ENCODE measurements at regions not wholly inside any gene's neighbourhood (a gene's known extent, or its start where the extent isn't known, plus 50 kb on each side); places are given as distances from the start of the nearest gene placed in this dataset.

DNA sequence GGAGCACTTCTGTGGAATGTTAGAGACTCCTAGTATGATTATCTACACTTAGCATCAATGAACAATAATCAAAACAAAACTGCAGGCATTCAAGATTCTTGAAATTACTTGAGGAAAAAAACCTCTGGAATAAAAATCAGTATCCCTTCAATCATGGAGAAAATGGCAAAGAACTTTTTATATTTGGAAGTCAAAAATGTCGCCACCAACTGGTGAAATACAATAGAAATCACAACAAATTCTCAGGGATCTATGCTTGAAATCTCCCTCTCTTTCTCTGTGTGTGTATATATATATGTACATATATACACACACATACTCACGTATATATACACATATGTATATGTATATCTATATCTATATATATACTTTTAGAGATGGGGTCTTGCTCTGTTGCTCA is 378.9 kb upstream of the ALCAM start:
- DNase-seq = no peak

DNA sequence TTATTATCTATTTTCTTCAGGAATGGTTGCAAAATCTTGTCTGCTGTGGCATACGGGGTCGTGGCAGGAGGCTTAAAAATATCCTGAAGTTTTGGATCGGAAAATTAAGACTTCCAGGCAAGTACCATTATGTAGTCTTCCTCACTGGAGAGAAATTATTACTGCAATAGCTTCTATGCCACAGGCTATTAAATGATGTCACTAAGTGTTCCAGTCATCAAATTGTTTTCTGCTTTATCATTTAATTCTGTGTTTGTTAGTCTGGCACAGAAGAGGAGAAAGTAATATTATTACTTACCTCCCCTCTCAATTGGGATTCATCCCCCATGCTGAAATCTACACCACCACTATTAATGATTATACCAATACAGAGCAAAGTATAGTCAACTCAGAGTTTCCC is 378.2 kb upstream of the ALCAM start:
- no peak for DNase-seq

DNA sequence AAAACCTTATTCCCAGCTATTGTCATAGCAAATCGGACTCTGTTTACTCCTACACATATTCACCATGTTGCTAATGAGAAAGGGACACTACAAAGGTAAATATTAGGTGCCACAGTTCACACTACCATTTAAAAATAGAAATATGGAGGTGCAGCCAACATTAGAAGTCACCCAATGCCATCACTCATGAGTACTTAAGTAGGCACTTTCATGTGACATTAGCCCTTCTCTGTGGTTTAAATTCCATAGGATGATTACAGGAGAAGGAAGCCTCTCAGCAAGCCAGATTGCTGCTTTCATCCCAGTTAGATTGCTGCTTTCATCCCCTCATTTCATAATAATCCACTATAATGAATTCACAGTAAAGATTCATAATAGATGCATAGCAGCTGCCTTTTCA is 376.8 kb upstream of the ALCAM start:
- no peak for DNase-seq

DNA sequence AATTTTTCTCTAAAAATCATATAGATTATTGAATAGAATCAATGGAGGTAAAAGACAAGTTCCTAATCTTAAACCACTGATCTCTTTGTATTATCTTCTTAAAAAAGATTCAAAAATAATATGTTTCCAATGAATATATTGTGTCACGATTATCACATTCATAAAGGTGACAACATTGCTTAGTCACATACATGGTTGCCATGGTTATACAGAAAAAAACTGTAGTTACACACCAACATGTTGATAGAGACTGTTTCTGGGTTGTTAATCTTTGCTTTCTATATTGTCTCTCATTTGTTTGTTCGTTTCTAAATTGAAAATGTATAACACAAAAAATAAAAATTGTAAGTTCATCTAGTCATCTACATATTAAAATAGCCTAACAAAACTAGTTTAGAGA is 376.0 kb upstream of the ALCAM start:
- no peak for DNase-seq

DNA sequence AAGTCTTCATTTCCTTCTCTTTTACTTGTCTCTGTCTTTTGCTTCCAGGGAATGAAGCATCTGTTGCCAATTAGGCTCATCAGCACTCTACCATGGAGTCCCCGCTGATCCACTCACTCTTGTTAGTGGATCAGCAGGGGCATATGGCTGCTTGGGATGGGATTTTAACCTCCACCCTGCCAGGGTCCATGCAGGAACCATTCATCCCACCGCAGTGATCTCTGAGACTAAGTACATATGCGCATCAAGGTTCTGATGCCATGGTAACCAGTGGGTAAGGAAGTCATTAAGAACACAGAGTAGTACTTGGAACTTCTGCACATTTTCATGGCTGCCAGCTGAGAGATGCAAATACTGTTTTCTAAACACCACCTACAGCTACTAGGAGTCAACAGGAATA is 374.0 kb upstream of the ALCAM start:
- peak; percentile 62 for DNase-seq

DNA sequence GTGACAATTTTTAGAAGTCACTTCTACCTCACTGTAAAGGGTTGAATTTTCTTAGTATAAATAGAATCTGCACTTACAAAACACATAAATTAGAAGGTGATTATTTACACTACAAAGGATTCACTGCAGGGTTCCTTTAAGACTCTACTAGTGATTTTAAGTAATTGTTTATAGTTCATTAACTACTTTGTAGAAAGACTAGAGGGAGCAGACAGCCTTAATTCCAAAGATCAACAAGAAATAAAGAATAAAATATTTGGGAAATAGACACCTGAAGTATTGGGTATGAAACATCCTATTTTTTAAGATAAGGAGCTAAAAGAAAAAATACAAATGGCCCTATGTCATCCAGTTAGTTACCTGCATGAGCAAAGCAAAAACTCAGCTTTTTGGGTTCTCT is 360.5 kb upstream of the ALCAM start:
- no peak for DNase-seq

DNA sequence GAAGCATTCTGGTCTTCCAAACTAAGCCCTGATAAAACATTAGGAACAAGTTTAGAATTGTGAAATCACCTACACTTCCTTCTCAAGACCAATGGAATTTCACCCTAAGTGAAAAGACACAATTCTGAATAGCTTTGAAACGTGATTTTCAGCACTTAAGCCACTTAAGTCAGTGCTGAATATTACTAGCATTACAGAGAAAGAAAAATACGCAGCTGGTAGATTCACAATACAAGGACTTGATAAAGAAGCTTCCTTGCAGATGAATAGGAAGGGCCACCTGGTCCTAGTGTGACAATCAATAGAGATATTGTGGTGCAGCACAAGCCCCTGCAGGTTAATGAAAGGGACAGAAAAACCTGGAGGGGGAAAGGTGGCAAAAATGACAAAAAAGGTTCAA is 353.1 kb upstream of the ALCAM start:
- no peak for DNase-seq

DNA sequence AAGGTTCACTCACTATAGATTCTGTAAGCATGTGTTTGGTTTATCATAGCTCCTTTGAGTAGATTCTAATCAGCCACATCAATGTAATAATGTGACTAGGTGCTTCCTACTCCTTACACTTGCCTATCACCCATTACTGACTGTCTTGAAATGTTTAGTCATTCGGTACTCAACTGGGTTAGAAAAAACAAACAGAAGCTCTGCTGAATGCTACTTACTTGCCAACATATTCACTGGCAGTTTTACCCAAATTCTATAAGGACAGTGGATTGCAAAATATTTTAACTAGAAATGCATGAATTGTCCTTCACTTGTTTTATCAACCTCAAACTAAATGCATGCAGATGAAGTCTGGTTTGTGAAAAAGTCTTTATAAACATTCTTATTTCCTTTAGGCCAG is 352.1 kb upstream of the ALCAM start:
- DNase-seq = no peak

DNA sequence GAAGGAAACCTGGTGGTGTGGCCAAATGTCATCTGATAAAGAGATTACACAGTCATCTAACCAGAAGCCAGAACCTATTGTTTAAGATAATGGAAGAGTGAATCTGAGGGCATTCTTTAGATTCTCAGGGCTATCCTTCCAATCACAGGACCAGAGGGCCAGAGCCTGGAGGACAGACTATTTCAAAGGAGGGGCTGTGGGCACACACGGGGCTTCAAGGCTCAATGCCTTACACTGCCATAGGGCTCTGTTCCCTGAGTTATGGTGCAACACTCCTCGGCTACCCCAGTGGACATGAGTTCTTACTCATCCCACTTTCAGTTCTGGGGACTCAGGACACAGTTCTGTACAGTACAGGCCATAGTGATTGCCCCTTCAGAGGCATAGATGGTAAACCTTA is 343.9 kb upstream of the ALCAM start:
- DNase-seq = no peak

DNA sequence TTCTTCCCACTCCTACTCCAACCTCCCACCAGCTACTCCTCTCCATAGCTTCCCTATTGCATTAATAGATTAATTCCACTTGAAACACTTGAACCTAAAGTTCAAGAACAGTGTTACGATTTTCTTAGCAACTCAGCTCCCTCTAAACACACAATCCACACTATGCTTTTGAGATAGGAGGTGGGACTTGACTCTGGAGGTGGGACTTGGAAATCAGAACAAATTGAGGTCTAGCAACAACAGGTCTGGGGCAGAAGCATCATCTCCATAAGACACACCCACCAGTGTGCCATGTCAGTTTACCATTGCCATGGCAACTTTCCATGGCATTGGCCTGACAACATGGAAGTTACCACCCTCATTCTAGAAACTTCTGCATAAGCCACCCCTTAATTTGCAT is 336.5 kb upstream of the ALCAM start:
- no peak for DNase-seq

DNA sequence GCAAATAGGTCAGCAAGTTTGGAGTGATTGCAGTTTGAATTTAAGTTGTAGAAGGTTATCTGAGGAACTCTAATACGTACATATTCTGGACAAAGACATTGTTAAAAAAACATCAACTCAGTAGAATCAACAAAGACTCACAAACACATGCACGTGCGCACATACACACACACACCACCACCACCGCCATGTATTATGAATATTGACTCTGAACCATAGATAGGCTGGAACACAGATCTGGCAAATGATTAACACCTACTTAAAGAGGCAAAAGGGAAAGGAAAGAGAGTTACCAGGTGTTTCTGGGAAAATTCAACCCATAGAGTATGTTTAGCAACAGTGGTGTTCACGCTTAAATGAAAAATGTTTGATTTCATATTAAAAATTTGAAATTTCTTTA is 334.2 kb upstream of the ALCAM start:
- DNase-seq = no peak

DNA sequence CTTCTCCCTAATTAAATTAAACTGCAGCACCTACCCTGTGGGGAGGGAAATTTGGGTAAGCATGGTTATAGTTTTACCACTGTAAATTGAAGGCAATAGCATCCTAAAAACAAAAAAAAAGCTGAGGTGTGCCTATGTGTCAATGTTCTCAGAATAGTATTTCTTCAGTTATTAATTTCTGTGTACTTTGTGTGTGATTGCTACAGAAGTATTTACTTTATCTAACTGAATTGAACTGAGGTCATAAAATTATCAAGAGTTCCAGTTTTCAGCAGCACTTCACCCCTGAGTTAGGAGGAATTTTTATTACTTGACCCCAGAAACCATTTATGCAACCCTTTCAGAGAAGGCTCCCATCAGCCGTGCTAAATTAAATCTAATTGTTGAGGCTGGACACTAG is 333.6 kb upstream of the ALCAM start:
- no peak for DNase-seq

DNA sequence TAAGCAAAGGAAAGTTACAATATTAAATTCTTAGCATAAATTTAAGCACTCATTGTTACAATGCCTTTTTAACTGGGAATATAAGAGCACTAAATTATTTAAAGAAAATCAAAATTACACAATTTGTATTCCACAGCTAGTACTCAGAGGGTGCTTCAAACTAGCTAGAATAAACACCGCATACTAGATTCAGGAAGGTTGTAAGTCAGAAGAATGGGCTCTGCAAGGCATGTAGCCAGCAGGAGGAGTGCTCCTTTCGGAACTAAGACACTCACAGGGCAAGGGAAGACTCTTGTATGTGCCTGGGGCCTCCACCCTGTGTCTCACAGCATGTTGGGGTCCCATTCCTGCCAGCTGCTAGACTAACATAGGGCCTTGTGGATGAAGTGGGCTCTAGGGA is 327.7 kb upstream of the ALCAM start:
- DNase-seq = no peak

DNA sequence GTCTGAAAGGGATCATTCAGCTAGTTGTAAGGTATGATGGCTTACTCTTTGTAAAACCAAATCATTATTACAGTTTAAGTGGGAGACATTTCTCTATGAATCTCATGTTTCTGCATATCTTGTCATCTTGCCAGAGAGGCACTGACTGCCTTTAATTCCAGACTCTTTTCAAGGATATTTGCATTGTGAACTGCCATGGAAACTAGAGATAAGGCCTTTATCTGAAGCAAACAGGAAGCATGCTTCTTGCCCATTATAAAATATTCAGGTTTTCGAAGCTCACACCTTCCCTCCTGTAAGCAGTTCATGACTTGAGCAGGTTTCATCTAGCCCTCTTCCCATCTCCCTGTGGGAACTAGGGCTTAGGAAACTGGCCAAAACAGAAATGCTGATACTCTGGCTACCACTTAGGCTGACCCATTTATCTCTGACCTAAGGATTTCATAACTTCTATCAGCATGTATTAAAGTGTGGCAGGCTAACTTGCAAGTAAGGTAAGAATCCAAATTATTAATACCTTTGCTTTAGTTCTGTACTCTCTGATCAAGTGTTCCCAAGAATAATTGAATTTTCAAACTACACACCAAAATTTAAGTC is 326.6 kb upstream of the ALCAM start:
- no peak for DNase-seq

DNA sequence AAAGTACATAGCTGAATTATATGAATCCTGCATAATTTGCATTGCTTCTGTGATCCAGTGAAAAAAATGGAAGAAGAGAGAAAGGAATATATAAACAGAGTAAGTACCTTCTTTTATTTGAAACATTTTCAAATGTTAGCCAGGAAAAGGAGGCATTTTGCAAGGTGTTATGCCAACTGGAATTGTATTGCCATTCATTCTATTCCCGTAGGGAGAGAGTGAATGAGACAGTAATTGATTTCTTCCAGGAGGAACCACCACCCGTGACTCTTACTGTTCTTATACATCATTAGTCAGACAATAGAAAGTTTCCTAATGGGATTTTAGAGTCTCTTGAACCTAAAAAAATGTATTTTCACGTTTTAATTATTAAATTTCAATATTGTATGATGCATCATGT is 324.1 kb upstream of the ALCAM start:
- DNase-seq = no peak

DNA sequence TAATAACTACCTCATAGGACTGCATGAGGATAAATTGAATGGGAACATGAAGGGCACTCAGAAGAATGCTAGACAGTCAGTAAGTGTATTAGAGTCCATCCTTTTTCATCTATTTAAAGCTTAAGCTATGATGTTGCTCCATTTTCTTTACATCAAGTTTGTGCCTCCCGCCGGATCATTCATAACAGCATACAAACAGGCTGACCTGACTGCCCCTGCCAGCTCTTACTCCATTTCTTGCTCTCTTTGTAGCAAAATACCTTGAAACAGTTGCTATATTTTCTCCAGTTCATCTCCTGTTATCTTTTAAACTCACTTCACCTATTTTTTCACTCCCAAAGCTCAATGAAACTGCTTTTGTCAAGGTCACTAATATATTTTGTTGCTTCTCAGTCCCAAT is 315.6 kb upstream of the ALCAM start:
- no peak for DNase-seq

DNA sequence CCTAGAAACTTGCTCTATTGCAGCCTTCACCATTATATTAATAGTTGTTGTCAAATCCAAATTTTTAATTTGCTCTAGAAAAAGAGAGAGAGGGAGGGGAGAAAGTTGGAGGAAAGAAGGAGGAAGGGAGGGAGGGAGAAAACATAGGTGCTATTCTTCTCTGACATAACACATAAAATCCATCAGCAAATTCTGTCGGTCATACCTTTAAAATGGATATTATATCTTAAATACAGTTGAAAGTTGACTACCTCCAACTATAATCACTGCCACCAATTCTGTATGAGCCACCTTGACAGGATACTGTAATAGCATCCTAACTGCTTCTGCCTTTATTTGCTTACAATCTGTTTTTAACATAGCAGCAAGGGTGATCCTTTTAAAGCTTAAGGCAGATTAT is 314.7 kb upstream of the ALCAM start:
- no peak for DNase-seq

DNA sequence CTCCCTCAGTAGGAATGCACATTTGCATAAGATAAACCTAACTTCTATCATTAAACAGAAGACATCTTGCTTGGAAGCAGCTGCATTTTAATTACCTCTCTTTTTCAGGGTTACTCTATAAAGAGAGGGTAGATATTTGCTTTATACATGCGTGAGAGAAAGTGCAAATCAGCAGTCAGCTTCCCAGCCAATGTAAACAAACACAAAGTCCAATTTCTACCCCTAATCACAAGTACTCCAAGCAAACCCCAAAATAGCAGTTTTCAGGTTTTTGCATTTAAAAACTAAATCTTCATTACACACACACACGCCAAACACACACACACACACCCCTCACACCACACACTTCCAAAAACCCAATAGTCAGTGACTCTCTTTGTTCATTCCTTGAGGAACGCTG is 303.9 kb upstream of the ALCAM start:
- DNase-seq = no peak

DNA sequence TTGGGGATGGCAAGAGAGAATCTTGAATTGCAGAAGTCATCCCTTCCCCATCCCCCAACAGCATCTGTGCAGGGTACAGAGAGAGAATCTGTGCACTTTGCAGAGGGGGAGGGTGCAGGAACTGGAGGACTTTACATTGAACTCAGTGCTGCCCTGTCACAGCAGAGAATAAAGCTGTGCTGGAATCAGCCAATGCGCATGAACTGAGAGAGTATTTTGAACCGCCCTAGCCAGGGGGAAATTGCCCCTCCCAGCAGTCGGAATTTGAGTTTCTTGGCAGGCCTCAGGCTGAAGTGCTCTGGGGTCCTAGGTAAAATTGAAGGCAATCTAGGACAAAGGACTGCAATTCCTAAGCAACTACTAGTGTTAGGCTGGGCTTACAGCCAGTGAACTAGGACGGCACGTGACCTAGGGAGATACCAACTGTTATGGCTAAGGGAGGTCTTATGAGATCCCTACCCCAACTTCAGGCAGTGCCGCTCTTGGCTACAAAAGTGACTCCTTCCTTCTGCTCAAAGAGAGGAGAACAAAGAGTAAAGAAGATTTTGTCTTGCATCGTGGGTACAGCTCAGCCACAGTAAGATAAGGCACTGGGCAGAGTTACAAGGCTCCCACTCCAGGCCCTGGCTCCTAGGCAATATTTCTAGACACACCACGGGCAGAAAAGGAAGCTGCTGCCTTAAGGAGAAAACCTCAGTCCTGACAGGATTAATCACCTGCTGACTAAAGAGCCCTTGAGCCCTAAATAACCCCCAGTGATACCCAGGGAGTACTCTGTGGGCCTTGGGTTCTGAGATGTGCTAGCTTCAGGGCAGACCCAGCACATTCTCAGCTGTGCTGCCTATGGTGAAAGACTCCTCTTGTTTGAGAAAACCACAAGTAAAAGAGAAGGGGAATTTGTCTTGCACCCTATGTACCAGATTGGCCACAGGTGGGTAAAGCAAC is 300.5 kb upstream of the ALCAM start:
- DNase-seq = no peak

DNA sequence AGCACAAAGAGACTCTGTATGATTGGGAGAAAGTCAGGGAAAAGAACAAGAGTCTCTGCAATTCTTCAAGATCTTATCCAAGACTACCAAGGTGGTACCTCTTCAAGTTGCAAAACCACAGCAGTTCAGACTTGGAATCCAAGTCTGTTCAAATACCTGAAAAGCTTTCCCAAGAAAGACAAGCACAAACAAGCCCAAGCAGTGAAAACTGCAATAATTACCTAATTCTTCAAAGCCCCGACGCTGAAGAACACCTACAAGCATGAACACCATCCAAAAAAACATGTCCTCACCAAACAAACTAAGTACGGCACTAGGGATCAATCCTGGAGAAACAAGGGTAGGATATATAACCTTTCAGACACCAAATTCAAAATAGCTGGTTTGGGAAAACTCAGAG is 299.3 kb upstream of the ALCAM start:
- DNase-seq = no peak

DNA sequence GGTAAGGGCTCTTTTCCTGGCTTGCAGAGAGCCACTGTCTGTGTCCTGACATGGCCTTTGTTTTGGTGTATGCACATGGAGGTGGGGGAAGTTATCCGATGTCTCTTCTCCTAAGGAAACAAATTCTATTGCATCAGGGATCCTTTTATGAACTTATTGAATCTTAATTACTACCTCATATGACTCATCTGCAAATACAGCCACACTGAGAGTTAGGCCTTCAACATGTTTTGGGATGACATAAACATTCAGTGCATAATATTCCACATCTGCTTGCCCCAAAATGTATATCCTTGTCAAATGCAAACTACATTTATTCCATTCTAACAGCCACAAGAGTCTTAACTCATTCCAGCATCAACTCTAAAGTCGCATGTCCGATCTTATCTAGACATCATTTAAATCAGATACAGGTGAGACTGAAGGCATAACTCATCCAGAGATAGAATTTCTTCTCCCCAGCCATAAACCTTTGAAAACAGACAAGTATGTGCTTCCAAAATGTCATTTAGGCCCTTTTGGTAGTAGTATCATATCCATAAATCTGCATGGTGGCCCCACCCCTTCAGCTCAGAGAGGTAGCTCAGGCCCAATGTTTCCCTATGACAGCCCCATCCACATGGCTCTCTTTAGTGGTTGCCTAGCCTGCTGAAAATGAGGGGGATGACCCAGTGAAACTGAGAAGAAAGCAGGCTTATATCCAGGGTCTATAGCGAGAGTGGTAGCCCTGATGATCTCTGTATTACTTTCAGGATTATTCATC is 289.5 kb upstream of the ALCAM start:
- DNase-seq = no peak

DNA sequence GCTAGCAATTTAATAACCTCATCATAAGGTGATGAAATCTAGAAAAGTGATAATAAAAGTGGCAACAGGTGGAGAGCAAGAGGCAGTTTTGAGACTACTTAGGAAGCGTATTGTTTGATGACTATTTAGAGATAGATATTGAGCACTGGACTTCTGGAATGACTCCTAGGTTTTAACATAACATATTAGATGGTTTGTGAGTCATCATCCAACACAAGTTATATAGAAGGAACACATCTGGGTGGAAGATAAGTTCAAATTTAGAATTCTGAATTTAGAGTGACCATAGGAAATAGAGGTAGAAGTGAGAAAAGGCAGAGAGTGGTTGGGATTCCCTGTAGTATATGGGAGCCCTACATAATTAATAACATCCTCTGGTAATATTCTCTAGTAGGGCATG is 282.8 kb upstream of the ALCAM start:
- DNase-seq = no peak

DNA sequence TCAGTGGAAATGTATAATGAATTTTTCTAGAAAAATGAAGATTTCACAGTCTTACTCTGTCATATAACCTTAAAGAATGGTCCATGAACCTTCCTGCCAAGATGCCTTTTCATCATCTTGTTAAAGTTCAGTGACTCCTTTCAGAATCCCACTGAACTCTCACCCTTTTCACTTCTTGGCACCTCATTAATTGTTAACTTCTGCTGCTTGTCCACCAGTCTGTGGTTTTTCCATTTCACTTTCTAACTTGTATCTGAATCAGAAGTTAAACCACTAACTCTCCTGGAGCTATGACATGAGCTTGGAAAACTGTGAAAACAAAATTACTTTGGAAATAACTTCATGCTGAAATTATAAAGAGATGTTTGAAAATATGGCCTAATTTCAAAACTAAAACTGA is 281.2 kb upstream of the ALCAM start:
- DNase-seq = no peak
